HEK293 (cell line): ENCODE measurements at regions not wholly inside any gene's neighbourhood (a gene's known extent, or its start where the extent isn't known, plus 50 kb on each side); places are given as distances from the start of the nearest gene placed in this dataset.

Experiments
- HOXA7 ChIP-seq: sonication (generic); formaldehyde crosslinking; IDR thresholded peaks from 2 replicates; pipeline ENCODE4 v1.8.1; 2022; ENCODE audit warnings: missing genetic modification reagents, borderline replicate concordance
- KLF9 ChIP-seq: fragments of 450-650 bp; formaldehyde crosslinking; IDR thresholded peaks from 2 replicates; pipeline ENCODE4 v1.5.1; 2016; ENCODE audit warnings: missing biosample characterization, missing genetic modification characterization, low read depth
- REST ChIP-seq: fragments of 450-650 bp; formaldehyde crosslinking; IDR thresholded peaks from 2 replicates; pipeline ENCODE4 v1.5.1; 2016; ENCODE audit warnings: missing biosample characterization, missing genetic modification characterization
- ZBTB10 ChIP-seq: fragments of 450-650 bp; formaldehyde crosslinking; IDR thresholded peaks from 2 replicates; pipeline ENCODE4 v1.5.1; 2016; ENCODE audit warnings: missing biosample characterization, missing genetic modification characterization
- ZBTB6 ChIP-seq: fragments of 450-650 bp; formaldehyde crosslinking; IDR thresholded peaks from 2 replicates; pipeline ENCODE4 v1.5.1; 2017; ENCODE audit warnings: missing biosample characterization, missing genetic modification characterization
- ZNF121 ChIP-seq: fragments of 450-650 bp; formaldehyde crosslinking; IDR thresholded peaks from 2 replicates; pipeline ENCODE4 v1.5.1; 2016; ENCODE audit warnings: missing biosample characterization, missing genetic modification characterization
- ZNF140 ChIP-seq: fragments of 450-650 bp; formaldehyde crosslinking; IDR thresholded peaks from 2 replicates; pipeline ENCODE4 v1.5.1; 2016; ENCODE audit warnings: missing biosample characterization, missing genetic modification characterization
- ZNF18 ChIP-seq: fragments of 450-650 bp; formaldehyde crosslinking; IDR thresholded peaks from 2 replicates; pipeline ENCODE4 v1.5.1; 2016; ENCODE audit warnings: missing biosample characterization, missing genetic modification characterization
- ZNF214 ChIP-seq: fragments of 450-650 bp; formaldehyde crosslinking; IDR thresholded peaks from 2 replicates; pipeline ENCODE4 v1.5.1; 2017; ENCODE audit warnings: missing biosample characterization, mild to moderate bottlenecking, missing genetic modification characterization, borderline replicate concordance
- ZNF266 ChIP-seq: fragments of 450-650 bp; formaldehyde crosslinking; IDR thresholded peaks from 2 replicates; pipeline ENCODE4 v1.5.1; 2016; ENCODE audit warnings: missing biosample characterization, missing genetic modification characterization, low read depth
- ZNF394 ChIP-seq: fragments of 450-650 bp; formaldehyde crosslinking; IDR thresholded peaks from 2 replicates; pipeline ENCODE4 v1.5.1; 2016; ENCODE audit warnings: missing biosample characterization, missing genetic modification characterization, mild to moderate bottlenecking, moderate library complexity, borderline replicate concordance
- ZNF404 ChIP-seq: fragments of 450-650 bp; formaldehyde crosslinking; IDR thresholded peaks from 2 replicates; pipeline ENCODE4 v1.5.1; 2017; ENCODE audit warnings: missing biosample characterization, missing genetic modification characterization
- ZNF426 ChIP-seq: fragments of 450-650 bp; formaldehyde crosslinking; IDR thresholded peaks from 2 replicates; pipeline ENCODE4 v1.5.1; 2017; ENCODE audit warnings: missing biosample characterization, missing genetic modification characterization, mild to moderate bottlenecking, inconsistent platforms, moderate library complexity
- ZNF501 ChIP-seq: fragments of 450-650 bp; formaldehyde crosslinking; IDR thresholded peaks from 2 replicates; pipeline ENCODE4 v1.5.1; 2016; ENCODE audit warnings: missing biosample characterization, missing genetic modification characterization
- ZNF510 ChIP-seq: fragments of 450-650 bp; formaldehyde crosslinking; IDR thresholded peaks from 2 replicates; pipeline ENCODE4 v1.5.1; 2018; ENCODE audit warnings: mild to moderate bottlenecking, missing genetic modification characterization, missing biosample characterization; ENCODE audit not compliant: insufficient replicate concordance
- ZNF529 ChIP-seq: fragments of 450-650 bp; formaldehyde crosslinking; IDR thresholded peaks from 2 replicates; pipeline ENCODE4 v1.5.1; 2017; ENCODE audit warnings: missing genetic modification characterization, missing biosample characterization; ENCODE audit not compliant: insufficient replicate concordance
- ZNF555 ChIP-seq: fragments of 450-650 bp; formaldehyde crosslinking; conservative IDR thresholded peaks from 2 replicates; pipeline ENCODE4 v1.5.1; 2017; ENCODE audit warnings: missing biosample characterization, mild to moderate bottlenecking, missing genetic modification characterization, inconsistent platforms
- ZNF560 ChIP-seq: fragments of 450-650 bp; formaldehyde crosslinking; IDR thresholded peaks from 2 replicates; pipeline ENCODE4 v1.5.1; 2017; ENCODE audit warnings: missing biosample characterization, missing genetic modification characterization, borderline replicate concordance
- ZNF654 ChIP-seq: fragments of 450-650 bp; formaldehyde crosslinking; IDR thresholded peaks from 2 replicates; pipeline ENCODE4 v1.5.1; 2016; ENCODE audit warnings: low read depth, missing biosample characterization, missing genetic modification characterization
- ZNF664 ChIP-seq: fragments of 450-650 bp; formaldehyde crosslinking; IDR thresholded peaks from 2 replicates; pipeline ENCODE4 v1.5.1; 2016; ENCODE audit warnings: missing biosample characterization, missing genetic modification characterization
- ZNF704 ChIP-seq: fragments of 450-650 bp; formaldehyde crosslinking; IDR thresholded peaks from 2 replicates; pipeline ENCODE4 v1.5.1; 2016; ENCODE audit warnings: missing biosample characterization, missing genetic modification characterization
- ZNF791 ChIP-seq: fragments of 450-650 bp; formaldehyde crosslinking; IDR thresholded peaks from 2 replicates; pipeline ENCODE4 v1.5.1; 2016; ENCODE audit warnings: missing biosample characterization, missing genetic modification characterization

- TF ChIP-seq ZNF529 (tag by site-specific recombination) (peak; percentile 79), ZNF140 (peak; percentile 79), ZNF121 (0 out of 2 replicates have a peak, but pooled peaks have one; percentile 24), ZNF560 (tag by site-specific recombination) (0 out of 2 replicates have a peak, but pooled peaks have one; percentile 65), ZNF266 (tag by site-specific recombination) (peak; percentile 65; the same call in 1 of the 2 replicates), ZNF510 (tag by site-specific recombination) (peak; percentile 82), ZNF214 (tag by site-specific recombination) (no peak; the same call in 1 of the 2 replicates), ZNF501 (tag by site-specific recombination) (peak; percentile 45; the same call in 1 of the 2 replicates), ZNF394 (peak; percentile 90), REST (tag by site-specific recombination) (peak; percentile 68; the same call in 1 of the 2 replicates), ZNF404 (tag by site-specific recombination) (0 out of 2 replicates have a peak, but pooled peaks have one; percentile 54), ZNF555 (tag by site-specific recombination) (peak; percentile 96), ZNF791 (tag by site-specific recombination) (0 out of 2 replicates have a peak, but pooled peaks have one; percentile 68), ZNF426 (peak; percentile 92), ZBTB10 (tag by site-specific recombination) (no peak), KLF9 (no peak), ZNF664 (peak; percentile 49; the same call in 1 of the 2 replicates), ZNF654 (tag by site-specific recombination) (peak; percentile 33; the same call in 1 of the 2 replicates), ZNF704 (tag by site-specific recombination) (no peak), HOXA7 (no peak), ZBTB6 (tag by site-specific recombination) (no peak), ZNF18 (tag by site-specific recombination) (0 out of 2 replicates have a peak, but pooled peaks have one; percentile 20)
- TF ChIP-seq, all 188 proteins: peak for 31
Measured at GRCh38 chrX:18076434-18076833, 144.3 kb downstream of the BEND2 start (continued).
